OCI-LY7 (cell line): ENCODE measurements at regions not wholly inside any gene's neighbourhood (a gene's known extent, or its start where the extent isn't known, plus 50 kb on each side); places are given as distances from the start of the nearest gene placed in this dataset.

ENCODE experiments used
- CTCF ChIP-seq: fragments of 200-600 bp; sonication (generic); conservative IDR thresholded peaks from 2 replicates; pipeline ENCODE4 v1.5.1; 2014; ENCODE audit warnings: mild to moderate bottlenecking, antibody characterized with exemption, low read length, moderate library complexity, mixed read lengths
- EZH2phosphoT487 ChIP-seq: fragments of 200-600 bp; sonication (generic); IDR thresholded peaks from 2 replicates; pipeline ENCODE4 v1.6.1; 2018; ENCODE audit warnings: low read depth, borderline replicate concordance, mild to moderate bottlenecking, mixed run types, antibody characterized with exemption, low read length, moderate library complexity, mixed read lengths

DNA sequence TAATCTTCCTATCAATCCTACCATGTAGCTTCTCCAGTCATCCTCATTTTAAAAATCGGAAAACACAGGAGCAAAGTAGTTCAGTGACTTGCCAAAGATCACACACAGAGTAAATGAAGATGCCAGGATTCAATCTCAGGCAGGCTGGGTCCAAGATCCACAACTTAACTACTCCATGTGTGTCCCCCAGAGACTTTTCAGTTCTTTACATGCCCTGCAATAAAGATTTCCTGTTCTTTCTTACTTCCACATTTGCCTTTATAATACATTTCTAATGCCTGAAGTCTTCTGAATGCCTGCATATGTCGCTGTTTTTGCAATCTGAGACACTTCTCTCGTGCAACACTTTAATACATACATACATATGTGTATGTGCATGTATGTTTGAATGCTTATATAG is 121.7 kb upstream of the MARCKS start:
- TF ChIP-seq CTCF: no peak
- TF ChIP-seq EZH2phosphoT487: no peak
